ENCODE measurements at regions not wholly inside any gene's neighbourhood (a gene's known extent, or its start where the extent isn't known, plus 50 kb on each side); places are given as distances from the start of the nearest gene placed in this dataset.

DNA sequence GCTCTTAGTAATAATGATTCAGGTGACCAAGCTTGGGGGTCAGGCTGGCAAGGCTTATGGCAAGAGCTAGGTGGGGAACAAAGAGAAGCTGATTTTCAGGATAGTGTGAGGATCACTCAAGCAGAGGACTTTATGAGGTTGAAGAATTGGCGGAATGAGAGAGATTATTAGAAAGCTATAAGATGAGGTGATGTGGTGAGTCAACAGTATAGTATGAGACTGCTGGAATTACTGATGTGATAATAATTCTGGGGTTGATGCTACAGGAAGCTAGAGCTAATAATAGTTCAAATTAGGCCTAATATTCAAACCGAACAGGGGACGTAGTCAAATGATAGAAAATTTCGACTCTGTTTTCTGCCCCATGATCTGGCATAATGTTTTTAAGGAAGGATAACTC, 2115.3 kb upstream of the PIK3C3 start:
- DNase-seq (ENCODE audit: low read depth in 2 of 2): no peak

GRCh38 chr18:39838831-39839230, 2116.2 kb upstream of the PIK3C3 start:
- DNase-seq (ENCODE audit: low read depth in 2 of 2): no peak

DNA sequence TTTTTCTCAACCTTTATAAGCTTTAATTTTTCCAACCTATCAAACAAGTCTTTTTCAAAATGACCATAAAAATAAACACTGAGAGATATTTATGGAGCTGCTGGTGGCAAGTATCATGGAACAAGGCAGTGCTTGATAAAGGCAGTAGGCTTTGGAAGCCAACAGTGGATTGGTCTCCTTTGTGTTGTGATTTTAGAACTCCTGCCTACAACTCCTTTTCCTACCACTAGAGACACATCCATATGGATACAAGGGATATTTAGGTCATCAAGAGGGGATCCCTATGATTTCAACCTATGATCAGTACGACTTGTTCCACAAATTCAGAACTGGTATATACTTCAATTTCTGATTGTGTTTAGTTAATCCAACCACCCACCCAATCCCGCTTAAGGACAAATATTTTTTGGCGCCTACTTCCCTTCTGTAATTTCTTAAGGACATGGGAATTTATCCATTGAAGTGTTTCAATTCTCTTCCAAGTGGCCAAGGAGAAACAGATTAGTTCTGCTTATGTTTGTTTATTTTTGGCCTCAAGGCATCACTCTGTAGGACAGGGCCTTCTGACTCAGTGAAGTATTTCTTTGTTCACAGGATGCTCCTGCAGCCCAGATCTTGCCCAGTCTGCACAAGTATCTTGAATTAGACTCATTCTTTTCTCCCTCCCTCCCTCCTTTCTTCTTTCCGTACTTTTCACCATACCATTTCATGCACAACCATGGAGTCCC, 2119.6 kb upstream of the PIK3C3 start:
- no peak for DNase-seq (ENCODE audit: low read depth in 2 of 2)

GRCh38 chr18:39834636-39835035, 2120.4 kb upstream of the PIK3C3 start:
- DNase-seq (ENCODE audit: low read depth in 2 of 2): no peak

- no peak for DNase-seq (ENCODE audit: low read depth in 2 of 2)
Observed at GRCh38 chr18:39825485-39826150, 2129.4 kb upstream of the PIK3C3 start.

DNA sequence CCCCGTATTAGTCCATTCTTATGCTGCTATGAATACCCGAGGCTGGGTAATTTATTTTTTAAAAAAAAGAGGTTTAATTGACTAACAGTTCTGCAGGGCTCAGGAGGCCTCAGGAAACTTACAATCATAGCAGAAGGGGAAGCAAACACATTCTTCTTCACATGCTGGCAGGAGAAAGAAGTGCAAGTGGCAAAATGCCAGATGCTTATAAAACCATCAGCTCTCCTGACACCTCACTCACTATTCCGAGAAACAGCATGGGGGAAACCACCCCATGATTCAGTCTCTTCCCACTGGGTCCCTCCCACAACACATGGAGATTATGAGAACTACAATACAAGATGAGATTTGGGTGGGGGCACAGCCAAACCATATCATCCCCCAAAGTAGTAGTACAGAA, 2148.5 kb upstream of the PIK3C3 start:
- DNase-seq (ENCODE audit: low read depth in 2 of 2): no peak

- no peak for DNase-seq (ENCODE audit: low read depth in 2 of 2)
Observed at GRCh38 chr18:39805218-39805617, 2149.8 kb upstream of the PIK3C3 start.

DNA sequence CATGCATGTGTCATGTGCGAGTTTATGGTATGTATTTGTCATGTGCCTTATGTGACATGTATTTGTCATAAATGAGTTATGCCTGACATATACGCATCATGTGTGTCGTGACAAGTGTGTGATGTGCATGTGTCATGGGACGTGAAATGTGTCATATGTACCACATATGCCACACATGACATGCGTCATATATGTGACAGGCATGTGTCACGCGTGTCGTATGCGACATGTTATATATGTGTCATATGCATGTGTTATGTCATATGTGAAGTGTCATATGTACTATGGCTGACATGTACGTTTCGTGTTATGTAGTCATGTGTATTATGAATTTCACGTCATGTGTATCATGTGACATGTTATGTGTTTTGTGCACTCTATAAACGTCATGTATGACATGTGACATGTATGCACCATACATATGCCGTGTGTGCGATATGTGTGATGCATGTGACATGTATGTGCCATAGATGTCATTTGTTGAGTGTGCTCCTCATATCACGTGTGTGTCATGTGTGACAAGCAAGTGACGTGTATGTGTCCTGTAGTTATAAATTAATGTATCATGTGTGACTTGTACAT, 2152.3 kb upstream of the PIK3C3 start:
- no peak for DNase-seq (ENCODE audit: low read depth in 2 of 2)

DNA sequence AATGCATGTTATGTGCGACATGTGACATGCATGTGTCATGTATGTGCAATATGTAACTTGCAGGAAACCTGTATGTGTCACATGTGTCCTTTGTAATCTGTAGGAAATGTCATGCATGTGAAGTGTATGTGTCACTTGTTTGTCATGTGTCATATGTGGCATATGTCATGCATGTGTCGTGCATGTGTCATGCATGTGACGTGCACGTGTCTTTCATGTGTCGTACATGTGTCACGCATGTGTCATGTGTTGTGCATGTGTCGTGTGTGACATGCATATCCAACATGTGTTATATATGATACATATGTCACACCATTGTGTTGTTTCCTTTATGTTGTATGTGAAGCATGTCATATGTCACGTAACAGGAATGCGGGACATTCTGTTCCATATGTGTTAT, 2153.2 kb upstream of the PIK3C3 start:
- DNase-seq (ENCODE audit: low read depth in 2 of 2): no peak

- DNase-seq (ENCODE audit: low read depth in 2 of 2): no peak
Observed at GRCh38 chr18:39801010-39801409, 2154.0 kb upstream of the PIK3C3 start.

- DNase-seq (ENCODE audit: low read depth in 2 of 2): no peak
Observed at GRCh38 chr18:39799006-39799405, 2156.0 kb upstream of the PIK3C3 start.

GRCh38 chr18:39796393-39796792, 2158.6 kb upstream of the PIK3C3 start:
- DNase-seq (ENCODE audit: low read depth in 2 of 2): no peak

DNA sequence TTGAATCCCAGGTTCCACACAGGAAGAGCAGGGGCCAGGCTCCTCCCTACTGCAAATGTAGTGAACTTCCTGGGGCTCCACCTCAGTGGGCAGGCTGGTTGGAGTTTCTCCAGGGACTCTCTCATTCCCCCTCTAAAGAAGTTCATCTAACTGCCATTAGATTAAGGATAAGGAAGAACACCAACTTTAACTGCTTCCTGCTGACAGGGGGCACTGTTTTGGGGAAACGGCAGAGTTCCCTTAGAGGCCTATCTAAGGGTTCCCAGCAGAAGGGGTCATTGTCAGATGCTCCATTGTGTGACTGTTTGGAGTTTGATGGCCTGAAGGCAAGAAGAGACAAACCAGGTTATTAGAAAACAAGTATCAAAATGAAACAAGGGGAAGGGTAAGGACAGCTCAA, 2159.7 kb upstream of the PIK3C3 start:
- DNase-seq (ENCODE audit: low read depth in 2 of 2): no peak

GRCh38 chr18:39793609-39794008, 2161.4 kb upstream of the PIK3C3 start:
- no peak for DNase-seq (ENCODE audit: low read depth in 2 of 2)

DNA sequence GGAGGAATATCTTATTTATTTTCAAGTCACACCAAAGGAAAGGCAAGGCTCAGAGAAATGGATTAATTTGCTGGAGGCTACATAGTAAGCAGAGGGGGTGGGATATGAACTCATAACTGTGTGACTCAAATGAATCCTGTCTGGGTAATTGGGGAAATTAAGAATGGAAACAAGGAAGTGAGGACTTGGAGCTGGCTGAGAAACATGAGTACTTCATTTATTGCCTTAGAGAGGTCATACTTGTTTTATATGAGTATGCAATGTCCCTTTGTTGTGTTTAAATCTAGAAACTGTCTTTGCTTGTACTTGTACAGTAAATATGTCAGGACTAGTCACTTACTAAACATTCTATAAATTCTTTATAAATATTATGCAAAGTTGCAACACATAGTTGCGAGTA, 2166.7 kb upstream of the PIK3C3 start:
- no peak for DNase-seq (ENCODE audit: low read depth in 2 of 2)

- no peak for DNase-seq (ENCODE audit: low read depth in 2 of 2)
Observed at GRCh38 chr18:39786477-39786876, 2168.6 kb upstream of the PIK3C3 start.

DNA sequence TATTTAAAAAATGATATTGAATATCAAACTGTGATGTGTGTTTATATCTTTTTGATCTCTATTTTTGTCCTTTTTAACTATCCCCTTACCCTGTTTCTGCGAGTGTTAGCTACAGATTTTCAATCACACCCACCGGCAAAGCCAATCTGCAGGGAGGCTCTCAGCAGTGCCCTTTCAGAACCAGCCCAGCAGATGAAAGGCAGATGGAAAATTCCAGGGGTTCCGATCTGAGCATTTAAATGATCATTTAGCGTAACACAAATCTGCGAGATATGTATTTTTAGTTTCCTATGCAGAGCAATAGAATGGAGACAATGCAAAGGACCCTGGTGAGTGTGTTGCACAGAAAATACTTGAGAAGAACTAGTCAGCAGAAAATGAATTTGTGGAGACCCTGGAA, 2170.5 kb upstream of the PIK3C3 start:
- DNase-seq (ENCODE audit: low read depth in 2 of 2): no peak

DNA sequence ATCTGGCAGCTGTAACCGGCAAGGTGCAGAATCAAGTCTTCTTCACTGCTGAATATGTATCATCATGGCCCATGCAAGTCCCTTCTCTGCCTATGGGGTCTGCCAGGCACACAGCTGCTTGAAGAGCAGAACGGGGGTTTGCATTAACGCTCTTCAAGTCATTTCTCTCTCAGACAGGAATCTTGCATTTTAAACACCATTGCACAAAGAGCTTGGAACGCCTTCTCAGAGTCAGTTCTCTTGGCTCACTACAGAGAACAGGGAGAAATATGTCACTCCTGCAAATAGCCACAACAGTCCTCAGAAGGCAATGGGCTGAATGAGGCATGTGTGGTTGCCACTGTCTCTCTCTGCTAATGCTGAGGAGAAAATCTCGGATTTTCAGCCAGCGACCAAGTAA, 2173.5 kb upstream of the PIK3C3 start:
- no peak for DNase-seq (ENCODE audit: low read depth in 2 of 2)

DNA sequence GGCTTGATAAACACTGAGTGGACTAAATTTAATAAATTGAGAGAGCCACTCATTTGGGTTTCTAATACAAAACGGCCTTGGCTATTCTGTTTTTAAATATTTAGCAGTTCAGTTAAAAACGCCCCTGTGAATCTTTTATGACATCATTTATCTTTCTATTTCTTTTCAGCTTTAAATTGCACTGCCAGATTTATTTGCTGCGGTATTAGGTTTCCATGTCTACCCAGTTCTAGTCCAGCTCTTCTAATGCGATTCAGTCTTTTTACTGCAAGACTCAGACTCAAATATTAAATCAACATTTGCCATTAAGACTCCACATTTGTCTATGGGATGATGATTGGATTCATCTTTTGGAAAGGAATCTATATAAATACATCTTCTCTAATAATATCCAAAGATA, 2174.3 kb upstream of the PIK3C3 start:
- no peak for DNase-seq (ENCODE audit: low read depth in 2 of 2)

DNA sequence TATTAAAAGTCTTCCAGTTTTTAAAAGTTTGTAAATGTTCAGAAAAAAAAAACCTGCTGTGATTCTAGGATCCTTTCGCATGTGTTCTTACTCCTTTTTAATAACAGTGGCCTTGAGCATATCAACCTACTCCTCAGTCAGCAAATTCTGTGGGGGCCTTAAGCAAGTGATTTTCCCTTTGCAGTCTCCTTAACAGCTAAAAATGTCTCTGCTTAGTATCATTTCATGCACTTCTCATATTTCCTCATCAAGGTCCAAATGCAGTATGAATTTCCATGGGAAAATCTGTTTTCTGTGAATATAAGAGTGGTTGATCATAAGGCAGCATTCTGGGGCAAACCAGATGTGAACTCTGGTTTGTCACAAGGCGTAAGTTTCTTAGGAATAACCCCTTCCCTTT, 2175.1 kb upstream of the PIK3C3 start:
- no peak for DNase-seq (ENCODE audit: low read depth in 2 of 2)

GRCh38 chr18:39776766-39777165, 2178.3 kb upstream of the PIK3C3 start:
- DNase-seq (ENCODE audit: low read depth in 2 of 2): no peak

DNA sequence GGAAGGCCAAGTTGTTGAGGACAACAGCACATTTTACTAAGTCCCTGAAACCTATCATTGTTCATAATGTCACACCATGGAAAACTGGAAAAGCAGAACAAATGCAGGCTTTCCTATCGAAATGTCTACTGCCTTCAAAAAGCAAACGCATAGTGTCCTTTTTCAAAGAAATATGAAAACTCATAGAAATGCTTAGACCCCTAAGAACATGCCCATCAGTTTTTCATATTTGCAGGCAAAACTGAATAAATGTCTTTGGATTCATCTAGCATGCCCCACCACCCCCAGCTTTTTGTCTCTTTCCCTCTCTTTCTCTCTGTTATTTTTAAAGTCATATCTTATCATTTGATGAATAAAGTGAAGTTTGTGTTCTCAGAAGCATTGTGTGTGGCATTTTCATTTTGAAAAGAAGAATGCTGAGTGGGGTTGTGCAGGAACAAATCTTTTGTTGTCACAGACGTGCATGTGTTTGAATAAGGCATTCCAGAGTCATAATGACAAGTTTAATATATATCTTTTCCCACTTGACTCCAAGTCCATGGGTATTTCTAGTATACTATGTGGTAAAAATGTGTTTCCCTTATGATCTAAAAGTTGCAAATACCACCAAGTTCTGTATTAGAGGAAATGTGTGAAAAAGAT, 2180.0 kb upstream of the PIK3C3 start:
- DNase-seq (ENCODE audit: low read depth in 2 of 2): no peak

DNA sequence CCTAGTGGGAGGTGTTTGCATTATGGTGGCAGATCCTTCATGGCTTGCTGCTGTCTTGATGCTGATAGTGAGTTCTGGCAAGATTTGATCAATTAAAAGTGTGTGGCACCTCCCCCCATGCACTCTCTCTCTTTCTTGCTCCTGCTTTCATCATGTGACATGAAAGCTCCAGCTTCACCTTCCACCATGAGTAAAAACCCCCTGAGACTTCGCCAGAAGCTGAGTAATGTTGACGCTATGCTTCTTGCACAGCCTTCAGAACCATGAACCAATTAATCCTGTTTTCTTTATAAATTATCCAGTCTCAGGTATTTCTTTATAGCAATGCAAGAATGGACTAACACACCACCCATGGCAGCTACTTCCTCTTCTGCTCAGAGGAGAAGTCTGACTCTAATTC, 2181.4 kb upstream of the PIK3C3 start:
- DNase-seq (ENCODE audit: low read depth in 2 of 2): no peak
